ENCODE measurements at regions not wholly inside any gene's neighbourhood (a gene's known extent, or its start where the extent isn't known, plus 50 kb on each side); places are given as distances from the start of the nearest gene placed in this dataset.

DNA sequence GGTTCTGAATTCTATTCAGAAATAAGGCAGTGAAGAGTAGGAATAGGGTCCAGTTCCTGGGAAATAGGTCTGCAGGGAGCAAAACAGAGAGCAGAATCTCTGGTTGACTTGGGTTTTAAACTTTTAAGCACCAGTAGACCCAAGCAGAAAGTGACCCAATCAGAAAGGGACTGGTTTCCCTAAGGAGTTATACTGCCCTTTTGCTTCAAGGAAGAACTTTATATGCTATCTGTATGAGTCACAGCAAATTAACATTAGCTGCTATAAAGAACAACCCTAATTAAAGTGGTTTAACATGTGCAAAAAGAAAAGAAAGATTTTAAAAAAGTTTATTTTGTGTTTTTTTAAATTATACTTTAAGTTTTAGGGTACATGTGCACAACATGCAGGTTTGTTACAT, 263.6 kb upstream of the EMCN start:
- TF ChIP-seq, protein P1, sequence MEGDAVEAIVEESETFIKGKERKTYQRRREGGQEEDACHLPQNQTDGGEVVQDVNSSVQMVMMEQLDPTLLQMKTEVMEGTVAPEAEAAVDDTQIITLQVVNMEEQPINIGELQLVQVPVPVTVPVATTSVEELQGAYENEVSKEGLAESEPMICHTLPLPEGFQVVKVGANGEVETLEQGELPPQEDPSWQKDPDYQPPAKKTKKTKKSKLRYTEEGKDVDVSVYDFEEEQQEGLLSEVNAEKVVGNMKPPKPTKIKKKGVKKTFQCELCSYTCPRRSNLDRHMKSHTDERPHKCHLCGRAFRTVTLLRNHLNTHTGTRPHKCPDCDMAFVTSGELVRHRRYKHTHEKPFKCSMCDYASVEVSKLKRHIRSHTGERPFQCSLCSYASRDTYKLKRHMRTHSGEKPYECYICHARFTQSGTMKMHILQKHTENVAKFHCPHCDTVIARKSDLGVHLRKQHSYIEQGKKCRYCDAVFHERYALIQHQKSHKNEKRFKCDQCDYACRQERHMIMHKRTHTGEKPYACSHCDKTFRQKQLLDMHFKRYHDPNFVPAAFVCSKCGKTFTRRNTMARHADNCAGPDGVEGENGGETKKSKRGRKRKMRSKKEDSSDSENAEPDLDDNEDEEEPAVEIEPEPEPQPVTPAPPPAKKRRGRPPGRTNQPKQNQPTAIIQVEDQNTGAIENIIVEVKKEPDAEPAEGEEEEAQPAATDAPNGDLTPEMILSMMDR (IDR thresholded peaks at IDR 0.05; ENCODE audit: low read depth, low read length): no peak
- TF ChIP-seq EZH2phosphoT487 (IDR thresholded peaks at IDR 0.05; ENCODE audit: low read depth): no peak
